NCI-H345 treated with DMSO at 0.1 percent for 48 hours (cell line): ENCODE measurements at regions not wholly inside any gene's neighbourhood (a gene's known extent, or its start where the extent isn't known, plus 50 kb on each side); places are given as distances from the start of the nearest gene placed in this dataset.
"Not testable (repeated sequence)": the region's sequence is repeated elsewhere in the genome, so short reads cannot be mapped to it uniquely, and the experiment has no call there.

Source experiments
- DNase-seq: peaks from one replicate; lab custom pipeline; 2025; ENCODE audit not compliant: unreplicated experiment; lab: John Stamatoyannopoulos, UW

GRCh38 chr18:28485918-28486317 is 309.0 kb upstream of the CDH2 start:
- no peak for DNase-seq

DNA sequence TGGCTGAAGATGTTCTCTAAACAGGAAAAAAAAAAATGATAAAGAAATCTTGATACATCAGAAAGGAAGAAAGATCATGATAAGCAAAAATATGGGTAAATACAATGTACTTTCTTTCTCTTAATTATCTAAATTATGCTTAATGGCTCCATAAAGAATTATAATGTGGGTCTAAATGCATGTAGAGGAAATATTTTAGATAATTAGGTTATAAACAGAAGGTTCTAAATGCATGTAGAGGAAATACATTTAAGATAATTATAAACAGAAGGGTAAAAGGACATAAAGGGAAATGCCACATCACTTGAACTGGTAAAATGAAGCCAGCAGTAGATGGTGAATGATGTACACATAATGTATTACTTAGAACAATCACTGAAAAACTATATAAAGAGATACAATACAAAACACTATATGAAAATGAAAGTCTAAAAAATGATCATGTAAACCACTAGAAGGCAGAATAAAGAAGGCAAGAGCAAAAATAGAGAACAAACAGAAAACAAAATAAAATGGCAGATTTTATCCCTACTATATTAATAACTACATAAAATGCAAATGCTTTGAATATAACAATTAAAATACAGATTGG is 308.4 kb upstream of the CDH2 start:
- no peak for DNase-seq

- DNase-seq, result no peak
Measured at GRCh38 chr18:28478531-28478930, 301.6 kb upstream of the CDH2 start.

DNA sequence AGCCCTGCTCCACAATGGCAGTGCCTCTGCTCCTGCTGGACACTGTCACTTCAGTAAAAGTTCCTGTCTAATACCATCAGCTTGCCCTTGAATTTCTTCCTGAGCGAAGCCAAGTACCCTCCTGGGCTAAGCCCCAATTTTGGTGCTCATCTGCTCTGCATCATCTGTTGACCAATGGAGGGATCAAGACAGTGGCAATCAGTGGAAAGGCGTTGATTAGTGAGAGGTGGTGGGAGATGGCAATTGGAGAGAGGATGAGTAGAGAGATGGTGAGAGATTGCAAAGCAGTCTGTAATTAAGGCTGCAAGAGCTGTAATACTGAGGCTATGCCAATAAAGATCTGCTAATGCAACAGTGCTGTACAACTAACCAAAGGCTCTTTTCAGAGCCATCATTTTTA is 299.4 kb upstream of the CDH2 start:
- no peak for DNase-seq

- no peak for DNase-seq
Measured at GRCh38 chr18:28469946-28470345, 293.0 kb upstream of the CDH2 start.

DNA sequence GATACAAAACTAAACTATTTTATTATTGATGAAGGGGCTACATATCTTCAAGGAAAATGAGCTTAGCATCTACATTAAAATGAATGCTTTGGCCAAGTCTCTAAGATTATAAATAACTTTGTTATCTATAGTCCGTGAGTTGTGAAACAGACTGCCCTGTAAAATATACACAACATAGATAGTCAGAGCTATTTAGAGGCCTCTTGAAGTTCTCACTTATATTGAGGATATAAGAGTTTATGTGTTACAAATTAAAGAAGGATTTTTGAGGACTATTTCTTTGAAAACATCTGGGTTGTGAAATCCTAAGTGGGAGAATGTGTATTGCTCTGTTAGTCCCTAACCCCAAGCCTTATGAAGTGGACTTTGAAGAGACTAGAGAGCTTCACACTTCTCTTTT is 292.0 kb upstream of the CDH2 start:
- no peak for DNase-seq

DNA sequence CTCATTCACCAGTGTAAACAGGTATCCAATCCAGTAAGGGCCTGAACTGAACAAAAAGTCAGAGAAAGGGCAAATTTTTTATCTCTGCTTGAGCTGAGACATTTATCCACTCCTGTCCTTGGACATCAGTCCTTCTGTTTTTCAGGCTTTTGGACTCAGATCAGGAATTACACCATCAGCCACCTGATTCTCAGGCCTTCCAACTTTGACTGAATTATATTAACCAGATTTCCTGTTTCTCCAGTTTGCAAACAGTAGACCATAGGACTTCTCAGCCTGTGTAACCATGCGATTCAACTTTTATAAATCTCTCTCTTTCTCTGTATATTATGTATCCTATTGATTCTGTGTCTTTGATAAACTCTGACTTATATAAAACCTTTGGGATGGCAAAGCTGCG is 289.3 kb upstream of the CDH2 start:
- no peak for DNase-seq

DNA sequence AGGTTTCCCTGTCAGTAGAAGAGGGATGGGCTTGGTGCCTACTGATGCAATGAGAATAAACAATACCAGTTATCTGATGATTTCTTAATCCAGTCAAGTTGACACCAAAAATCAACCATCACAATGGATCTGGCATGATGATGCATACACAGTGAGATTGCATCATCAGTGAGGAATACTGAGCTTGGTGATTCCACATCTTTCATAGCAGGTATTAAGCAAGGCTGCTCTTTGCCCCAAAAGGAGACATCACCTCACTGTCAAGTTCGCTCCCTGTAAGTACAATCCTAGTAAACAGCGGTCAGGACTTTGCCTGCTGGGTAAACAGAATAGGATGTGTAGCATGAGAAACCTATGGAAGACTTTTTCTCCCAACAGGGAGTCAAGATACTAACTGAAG is 282.7 kb upstream of the CDH2 start:
- DNase-seq, result no peak

DNA sequence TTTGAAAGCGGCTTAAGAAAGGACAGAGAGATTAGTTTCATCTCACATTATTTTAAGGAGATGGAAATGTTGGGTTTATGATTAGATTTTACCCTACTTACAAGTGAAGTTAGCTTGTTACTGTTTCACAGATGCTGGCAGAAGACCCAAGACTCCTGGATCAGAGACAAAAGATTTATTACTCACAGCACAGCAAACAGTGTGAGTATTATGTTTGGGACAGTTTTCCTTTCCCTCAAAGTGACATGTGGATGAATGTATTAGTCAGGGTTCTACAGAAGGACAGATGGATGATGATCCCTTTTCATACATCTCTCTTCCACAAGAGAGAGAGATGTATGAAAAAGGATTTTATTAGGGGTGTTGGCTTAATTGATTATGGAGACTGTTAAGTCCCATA is 281.8 kb upstream of the CDH2 start:
- DNase-seq, result no peak

DNA sequence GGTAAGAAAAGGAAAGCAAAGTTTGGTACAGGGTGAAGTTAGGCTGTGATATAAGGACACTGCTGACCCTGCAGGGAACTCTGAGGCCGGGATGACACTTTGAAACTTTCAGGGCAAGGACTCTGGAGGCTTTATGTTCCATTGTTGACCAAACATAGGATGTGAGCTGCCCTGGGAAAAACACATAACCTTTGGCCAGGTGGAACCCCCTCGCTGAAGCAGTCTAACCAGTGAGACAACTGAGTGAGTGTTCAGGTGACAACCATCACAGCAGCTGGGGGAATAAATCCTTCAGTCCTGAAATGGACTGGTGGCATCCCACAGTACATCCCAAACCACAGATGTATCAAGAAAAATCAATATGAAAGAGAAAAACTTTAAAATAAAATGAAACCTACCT is 280.9 kb upstream of the CDH2 start:
- no peak for DNase-seq

DNA sequence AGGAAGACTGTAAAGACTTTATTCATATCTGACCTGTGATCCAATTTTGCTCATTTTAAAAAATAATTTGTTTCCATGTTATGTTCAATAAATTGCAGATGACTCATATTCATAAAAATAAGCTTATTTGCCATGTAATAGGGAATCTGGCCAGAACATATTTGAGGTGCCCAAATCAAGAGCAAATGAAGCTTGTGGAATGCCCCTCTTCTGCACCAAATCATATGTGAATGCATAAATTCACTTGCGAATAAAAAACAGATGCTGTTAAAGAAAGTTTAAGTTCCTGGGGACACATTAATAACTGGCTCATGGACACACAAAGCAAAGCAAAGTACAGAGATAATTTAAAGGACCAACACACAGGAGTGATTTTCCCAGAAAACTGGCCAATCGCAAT is 279.0 kb upstream of the CDH2 start:
- no peak for DNase-seq

DNA sequence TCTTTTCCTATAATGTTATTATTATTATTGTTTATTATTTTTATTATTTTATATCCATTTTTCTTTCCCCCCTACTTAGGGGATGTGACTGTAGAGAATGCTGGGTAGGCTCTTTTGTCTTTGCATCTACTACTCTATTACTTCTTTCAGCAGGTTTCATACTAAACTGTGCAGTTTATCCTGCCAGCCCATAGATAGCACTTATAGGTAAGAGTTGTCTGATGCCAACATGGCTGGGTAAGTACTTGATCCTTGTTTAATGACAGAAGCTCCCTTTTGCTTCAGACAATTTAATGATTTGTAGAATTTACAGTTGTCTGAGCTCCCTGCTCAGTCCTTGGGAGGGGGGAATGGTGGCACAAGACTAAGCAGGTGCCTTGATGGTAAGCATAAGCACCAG is 262.9 kb upstream of the CDH2 start:
- DNase-seq, result no peak

- no peak for DNase-seq
Measured at GRCh38 chr18:28438381-28438780, 261.5 kb upstream of the CDH2 start.

- no peak for DNase-seq
Measured at GRCh38 chr18:28432339-28432738, 255.4 kb upstream of the CDH2 start.

GRCh38 chr18:28425886-28426285 is 249.0 kb upstream of the CDH2 start:
- DNase-seq, result no peak

DNA sequence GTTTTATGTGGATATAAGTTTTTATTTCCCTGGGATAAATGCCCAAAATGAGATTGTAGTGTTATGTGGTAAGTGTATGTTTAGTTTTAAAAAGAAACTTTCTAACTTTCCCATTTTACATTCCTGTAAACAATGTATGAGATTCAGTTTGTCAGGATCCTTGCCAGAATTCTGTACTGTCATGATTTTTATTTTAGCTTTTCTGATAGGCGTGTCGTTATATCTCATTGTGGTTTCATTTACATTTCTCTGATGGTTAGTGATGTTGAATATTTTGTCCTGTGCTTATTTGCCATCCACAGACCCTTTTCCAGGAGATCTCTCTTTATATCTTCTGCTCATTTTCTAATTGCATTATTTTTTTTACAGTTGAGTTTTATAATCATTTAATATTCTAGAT is 245.6 kb upstream of the CDH2 start:
- DNase-seq, result no peak

- not testable (repeated sequence) for DNase-seq
Measured at GRCh38 chr18:28421950-28422349, 245.0 kb upstream of the CDH2 start.

GRCh38 chr18:28412521-28412920 is 235.6 kb upstream of the CDH2 start:
- DNase-seq, result no peak

- DNase-seq, result no peak
Measured at GRCh38 chr18:28411806-28412205, 234.9 kb upstream of the CDH2 start.

GRCh38 chr18:28409811-28410210 is 232.9 kb upstream of the CDH2 start:
- no peak for DNase-seq

GRCh38 chr18:28408528-28408927 is 231.6 kb upstream of the CDH2 start:
- no peak for DNase-seq

- no peak for DNase-seq
Measured at GRCh38 chr18:28407681-28408080, 230.8 kb upstream of the CDH2 start.

- no peak for DNase-seq
Measured at GRCh38 chr18:28406533-28406932, 229.6 kb upstream of the CDH2 start.

DNA sequence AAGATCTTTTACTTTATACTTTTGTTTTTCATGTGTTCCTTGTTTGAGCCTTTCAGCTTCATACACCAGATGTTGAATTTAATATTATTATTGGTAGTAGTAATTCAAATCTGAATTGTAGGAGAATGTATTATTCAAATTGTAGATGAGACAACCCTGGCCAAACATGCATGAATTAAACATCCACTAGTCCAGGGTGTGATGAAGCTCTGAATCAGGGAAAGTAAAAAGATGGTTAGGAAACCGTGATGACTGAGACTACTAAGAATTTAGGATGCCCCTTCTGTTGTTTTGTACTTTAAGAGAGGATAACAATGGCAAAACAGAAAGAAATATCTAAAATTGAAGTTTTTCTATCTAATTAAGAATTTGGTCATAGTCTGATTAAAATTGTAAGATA is 227.8 kb upstream of the CDH2 start:
- DNase-seq, result no peak
